HAP-1 (cell line): ENCODE measurements at regions not wholly inside any gene's neighbourhood (a gene's known extent, or its start where the extent isn't known, plus 50 kb on each side); places are given as distances from the start of the nearest gene placed in this dataset.

ENCODE experiments used
- DNase-seq, 2 experiments: peaks; one replicate each; pipeline ENCODE4 v3.0.0-alpha.2; 2016 to 2020; ENCODE audit warnings: low spot score in 2 of 2
- H3K27me3 ChIP-seq: fragments of 250-450 bp; sonication (Bioruptor Pico); 2 replicates; pipeline ENCODE4 v1.5.1; 2020; ENCODE audit warnings: low read depth, mild to moderate bottlenecking, moderate library complexity
- H3K36me3 ChIP-seq: fragments of 250-450 bp; sonication (Bioruptor Pico); replicated peaks from 2 replicates; pipeline ENCODE4 v1.5.1; 2020; ENCODE audit warnings: mild to moderate bottlenecking
- H3K4me1 ChIP-seq: fragments of 250-450 bp; sonication (Bioruptor Pico); 2 replicates; pipeline ENCODE4 v1.5.1; 2020; ENCODE audit warnings: mild to moderate bottlenecking
- H3K4me3 ChIP-seq: fragments of 250-450 bp; sonication (Bioruptor Pico); 2 replicates; pipeline ENCODE4 v1.5.1; 2020; ENCODE audit warnings: mild to moderate bottlenecking, moderate library complexity
- H3K9me3 ChIP-seq: fragments of 250-450 bp; sonication (Bioruptor Pico); 2 replicates; pipeline ENCODE4 v1.5.1; 2020; ENCODE audit warnings: mild to moderate bottlenecking, moderate library complexity
- in situ Hi-C: fragments of 300-500 bp; cut with MboI; formaldehyde crosslinking; loops from 3 replicates; pipeline ENCODE4 v1.14.3; 2020; ENCODE audit warnings: low sequenced_read_pairs, inconsistent platforms, mixed read lengths

- no peaks in the 10 kb centered on the region for H3K9me3 ChIP-seq
- no peaks in the 10 kb centered on the region for H3K27me3 ChIP-seq
- no peaks in the 10 kb centered on the region for H3K36me3 ChIP-seq
- H3K4me1 ChIP-seq: no peaks in the 10 kb centered on the region; the same call in 1 of the 2 replicates
- in situ Hi-C loops: no loop called here
- no peak for DNase-seq
- no peak overlapping the region for H3K4me3 ChIP-seq
Measured at GRCh38 chr2:118165595-118165994, 77.3 kb downstream of the INSIG2 start.
